Activated CD4-positive, alpha-beta T cell treated with anti-CD3 and anti-CD28 coated beads, Interleukin-2, amount 50 U/mL, for 16 hours (primary cell): ENCODE measurements at regions not wholly inside any gene's neighbourhood (a gene's known extent, or its start where the extent isn't known, plus 50 kb on each side); places are given as distances from the start of the nearest gene placed in this dataset.
"Not testable (repeated sequence)": the region's sequence is repeated elsewhere in the genome, so short reads cannot be mapped to it uniquely, and the experiment has no call there.

Experiments
- DNase-seq: peaks from one replicate; pipeline ENCODE4 v3.0.0-alpha.2; 2020

DNA sequence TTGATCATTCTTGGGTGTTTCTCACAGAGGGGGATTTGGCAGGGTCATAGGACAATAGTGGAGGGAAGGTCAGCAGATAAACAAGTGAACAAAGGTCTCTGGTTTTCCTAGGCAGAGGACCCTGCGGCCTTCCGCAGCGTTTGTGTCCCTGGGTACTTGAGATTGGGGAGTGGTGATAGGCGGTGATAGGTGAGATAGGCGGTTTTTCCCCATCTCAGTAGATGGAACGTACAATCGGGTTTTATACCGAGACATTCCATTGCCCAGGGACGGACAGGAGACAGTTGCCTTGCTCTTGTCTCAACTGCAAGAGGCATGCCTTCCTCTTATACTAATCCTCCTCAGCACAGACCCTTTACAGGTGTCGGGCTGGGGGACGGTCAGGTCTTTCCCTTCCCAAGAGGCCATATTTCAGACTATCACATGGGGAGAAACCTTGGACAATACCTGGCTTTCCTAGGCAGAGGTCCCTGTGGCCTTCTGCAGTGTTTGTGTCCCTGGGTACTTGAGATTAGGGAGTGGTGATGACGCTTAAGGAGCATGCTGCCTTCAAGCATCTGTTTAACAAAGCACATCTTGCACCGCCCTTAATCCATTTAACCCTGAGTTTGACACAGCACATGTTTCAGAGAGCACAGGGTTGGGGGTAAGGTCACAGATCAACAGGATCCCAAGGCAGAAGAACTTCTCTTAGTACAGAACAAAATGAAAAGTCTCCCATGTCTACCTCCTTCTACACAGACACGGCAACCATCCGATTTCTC, 86.2 kb downstream of the OR2B2 start:
- not testable (repeated sequence) for DNase-seq

DNA sequence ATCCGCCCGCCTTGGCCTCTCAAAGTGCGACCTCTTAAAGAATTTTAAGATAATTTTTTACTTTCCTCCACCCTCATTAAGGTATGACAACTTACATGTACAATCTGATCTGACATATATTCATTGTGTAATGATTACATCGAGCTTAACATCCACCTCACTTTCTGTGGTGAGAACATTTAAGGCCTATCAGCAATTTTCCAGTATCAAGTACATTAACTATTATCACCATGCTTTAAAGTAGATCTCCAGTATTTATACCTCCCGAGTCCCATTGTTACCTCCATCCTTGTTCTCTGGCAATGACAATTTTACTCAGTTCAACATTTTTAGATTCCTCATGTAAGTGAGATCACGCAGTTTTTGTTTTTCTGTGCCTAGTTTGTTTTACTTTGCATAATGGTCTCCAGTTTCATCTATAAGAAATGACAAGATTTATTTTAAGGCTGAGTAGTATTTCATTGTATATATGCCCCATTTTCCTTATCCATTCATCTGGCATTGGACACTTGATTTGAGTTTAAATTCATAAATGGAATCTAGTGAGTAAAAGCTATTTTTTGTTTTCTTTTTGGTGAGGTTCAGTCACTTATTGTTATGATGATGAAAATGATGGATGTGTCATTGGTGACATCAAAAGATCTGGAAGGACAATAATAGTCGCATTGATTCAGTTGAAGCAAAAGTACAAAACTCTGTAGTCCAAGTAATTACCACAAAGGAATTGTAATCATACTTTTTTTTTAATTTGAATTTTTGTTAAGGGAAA, 87.0 kb downstream of the OR2B2 start:
- DNase-seq, result no peak

DNA sequence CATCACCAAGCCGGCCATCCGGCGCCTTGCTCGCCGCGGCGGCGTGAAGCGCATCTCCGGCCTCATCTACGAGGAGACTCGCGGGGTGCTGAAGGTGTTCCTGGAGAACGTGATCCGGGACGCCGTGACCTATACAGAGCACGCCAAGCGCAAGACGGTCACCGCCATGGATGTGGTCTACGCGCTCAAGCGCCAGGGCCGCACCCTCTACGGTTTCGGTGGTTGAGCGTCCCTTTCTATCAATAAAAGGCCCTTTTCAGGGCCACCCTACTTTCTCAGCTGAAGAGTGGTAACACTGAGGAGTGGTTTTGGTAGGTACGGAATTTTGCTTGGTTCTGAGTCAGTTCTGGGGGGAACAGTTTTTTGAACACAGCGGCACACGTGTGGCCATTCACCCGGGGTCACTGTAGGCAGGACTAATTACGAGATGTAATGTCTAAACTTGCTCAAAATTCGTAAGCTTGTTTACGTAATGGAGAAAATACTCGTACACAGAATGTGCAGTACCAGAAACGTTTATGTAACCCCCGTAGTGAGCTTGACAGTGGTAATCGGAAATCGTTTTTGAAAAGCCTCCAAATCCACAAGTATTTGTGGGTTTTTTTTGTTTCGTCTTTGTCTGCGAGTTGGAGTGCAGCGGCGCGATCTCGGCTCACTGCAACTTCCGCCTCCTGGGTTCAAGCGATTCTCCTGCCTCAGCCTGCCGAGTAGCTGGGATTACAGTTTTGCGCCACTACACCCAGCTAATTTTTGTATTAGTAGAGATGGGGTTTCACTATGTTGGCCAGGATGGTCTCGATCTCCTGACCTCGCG, 87.8 kb downstream of the OR2B2 start:
- DNase-seq, result peak; percentile 88

DNA sequence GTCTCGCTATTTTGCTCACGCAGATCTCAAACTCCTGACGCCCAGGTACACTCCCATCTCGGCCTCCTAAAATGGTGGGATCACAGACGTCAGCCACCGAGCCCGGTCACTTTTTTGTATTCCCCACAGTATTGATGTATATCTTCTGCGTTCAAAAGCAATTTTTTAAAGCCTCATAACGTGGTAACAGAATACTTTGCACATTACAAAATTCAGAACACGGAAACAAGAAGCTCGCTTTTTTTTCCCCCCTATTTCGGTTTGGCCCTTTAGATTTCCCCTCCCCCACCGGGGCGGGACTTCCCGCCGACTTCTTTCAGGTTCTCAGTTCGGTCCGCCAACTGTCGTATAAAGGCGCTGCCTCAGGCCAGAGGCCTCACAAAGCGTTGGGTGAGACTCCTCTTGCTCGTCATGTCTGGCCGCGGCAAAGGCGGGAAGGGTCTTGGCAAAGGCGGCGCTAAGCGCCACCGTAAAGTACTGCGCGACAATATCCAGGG, 88.4 kb downstream of the OR2B2 start:
- peak; percentile 83 for DNase-seq

DNA sequence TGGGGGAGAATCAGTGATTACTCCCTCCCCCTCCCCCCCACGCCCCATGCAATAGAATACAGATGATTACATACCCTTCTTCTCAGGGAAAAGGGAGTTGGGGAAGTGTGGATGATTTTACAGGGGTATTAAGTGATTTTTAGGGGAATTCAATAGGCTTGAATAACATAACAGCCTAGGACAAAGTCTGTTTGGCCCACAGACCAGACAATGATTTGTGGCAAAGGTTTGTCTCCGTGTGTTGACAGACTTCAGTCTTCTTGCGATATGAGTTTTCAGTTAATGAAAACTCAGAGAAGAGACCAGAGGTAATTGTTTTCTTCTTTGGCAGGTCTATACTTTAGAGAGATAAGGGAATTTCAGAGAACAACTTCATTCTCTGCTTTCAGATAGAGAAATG, 95.3 kb downstream of the OR2B2 start:
- DNase-seq, result no peak

DNA sequence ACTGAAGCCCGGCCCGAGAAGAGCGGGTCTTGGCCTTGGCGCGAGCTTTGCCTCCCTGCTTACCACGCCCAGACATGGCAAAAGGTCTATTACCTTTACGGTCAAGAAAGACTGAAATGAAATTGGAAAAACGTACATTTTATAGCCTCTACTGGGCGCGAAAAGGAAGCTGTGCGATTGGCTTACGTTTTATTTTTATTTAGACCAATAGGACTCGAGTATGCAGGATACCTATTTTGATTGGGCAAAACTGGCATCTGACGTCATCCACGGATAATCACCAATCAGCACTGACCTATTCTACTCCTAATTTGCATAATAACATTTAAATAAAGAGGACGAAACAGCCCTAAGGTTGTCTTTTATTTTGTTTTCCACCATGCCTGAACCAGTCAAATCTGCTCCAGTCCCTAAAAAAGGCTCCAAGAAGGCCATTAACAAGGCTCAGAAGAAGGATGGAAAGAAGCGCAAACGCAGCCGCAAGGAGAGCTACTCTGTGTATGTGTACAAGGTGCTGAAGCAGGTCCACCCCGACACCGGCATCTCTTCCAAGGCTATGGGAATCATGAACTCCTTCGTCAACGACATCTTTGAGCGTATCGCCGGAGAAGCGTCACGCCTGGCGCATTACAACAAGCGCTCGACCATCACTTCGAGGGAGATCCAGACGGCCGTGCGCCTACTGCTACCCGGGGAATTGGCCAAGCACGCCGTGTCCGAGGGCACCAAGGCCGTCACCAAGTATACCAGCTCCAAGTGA, 97.4 kb downstream of the OR2B2 start:
- DNase-seq, result peak; percentile 95

DNA sequence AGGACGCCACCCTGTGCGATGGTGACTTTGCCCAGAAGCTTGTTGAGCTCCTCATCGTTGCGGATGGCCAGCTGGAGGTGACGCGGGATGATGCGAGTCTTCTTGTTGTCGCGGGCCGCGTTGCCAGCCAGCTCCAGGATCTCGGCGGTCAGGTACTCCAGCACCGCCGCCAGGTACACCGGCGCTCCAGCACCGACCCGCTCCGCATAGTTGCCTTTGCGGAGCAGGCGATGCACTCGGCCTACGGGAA, 97.9 kb downstream of the OR2B2 start:
- DNase-seq, result not testable (repeated sequence)

DNA sequence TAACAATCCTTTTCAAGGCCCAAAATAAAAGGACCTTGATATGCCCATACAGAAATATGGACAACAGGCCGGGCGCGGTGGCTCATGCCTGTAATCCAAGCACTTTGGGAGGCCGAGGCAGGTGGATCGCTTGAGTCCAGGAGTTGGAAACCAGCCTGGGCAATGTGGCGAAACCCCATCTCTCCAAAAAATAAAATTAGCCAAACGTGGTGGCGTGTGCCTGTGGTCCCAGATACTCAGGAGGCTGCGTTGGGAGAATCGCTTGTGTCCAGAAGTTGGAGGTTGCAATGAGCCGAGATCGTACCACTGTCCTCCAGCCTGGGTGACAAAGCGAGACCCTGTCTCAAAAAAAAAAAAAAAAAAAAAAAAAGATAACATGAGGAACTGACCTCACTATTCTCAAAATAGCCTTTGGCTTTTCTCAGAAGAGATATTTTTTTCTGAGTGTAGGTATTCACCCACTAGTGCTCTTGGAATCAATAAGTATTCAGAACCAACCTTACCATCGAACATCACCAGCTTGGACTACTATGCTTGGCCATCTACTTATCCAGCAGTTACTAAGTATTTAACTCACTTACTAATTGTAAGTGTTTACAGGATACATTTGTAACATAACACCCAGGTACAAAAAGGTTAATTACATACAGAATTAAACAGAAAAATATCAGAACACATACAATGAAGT, 99.2 kb downstream of the OR2B2 start:
- no peak for DNase-seq

DNA sequence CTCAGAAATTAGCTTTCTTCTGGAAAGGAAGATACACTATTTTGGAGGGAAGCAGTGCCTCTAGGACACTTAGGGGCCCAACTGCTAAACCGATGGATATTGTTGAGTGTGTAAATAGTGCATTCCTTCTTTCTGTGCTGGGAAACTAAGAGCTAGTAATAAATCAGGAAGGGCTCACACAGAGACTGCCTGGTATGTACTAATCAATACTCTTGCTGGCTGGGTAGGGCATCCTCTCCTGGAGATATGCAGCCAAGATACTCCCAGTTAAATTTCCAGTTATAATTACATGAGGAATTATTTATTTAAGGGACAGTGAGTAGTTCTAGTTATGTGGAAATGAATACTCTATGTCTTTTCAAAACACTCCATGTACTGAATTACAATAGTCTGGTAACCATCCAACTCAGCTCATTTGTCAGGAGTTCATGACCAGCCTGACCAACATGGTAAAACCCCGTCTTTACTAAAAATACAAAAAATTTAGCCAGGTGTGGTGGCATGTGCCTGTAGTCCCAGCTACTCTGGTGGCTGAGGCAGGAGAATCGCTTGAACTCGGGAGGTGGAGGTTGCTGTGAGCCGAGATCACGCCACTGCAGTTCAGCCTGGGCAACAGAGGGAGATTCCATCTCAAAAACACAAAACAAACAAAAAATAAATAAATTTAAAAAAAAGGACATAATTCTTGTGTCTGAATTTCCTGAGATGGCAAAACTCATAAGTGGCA, 100.0 kb downstream of the OR2B2 start:
- no peak for DNase-seq

DNA sequence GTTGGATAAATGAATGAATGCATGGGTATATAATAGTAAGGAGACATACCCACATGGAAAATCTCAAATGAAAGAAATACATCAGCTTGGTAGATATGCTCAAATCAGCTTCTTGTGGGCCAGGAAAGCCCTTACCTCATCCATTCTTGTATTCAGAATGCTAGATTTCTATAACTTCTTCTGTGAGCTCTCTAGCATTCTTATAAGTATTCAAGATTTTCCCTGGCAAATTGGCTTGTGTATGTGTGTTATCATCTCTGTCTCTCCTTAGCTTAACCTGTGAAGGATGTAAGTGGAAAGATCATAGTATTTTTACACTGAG, 100.8 kb downstream of the OR2B2 start:
- no peak for DNase-seq

DNA sequence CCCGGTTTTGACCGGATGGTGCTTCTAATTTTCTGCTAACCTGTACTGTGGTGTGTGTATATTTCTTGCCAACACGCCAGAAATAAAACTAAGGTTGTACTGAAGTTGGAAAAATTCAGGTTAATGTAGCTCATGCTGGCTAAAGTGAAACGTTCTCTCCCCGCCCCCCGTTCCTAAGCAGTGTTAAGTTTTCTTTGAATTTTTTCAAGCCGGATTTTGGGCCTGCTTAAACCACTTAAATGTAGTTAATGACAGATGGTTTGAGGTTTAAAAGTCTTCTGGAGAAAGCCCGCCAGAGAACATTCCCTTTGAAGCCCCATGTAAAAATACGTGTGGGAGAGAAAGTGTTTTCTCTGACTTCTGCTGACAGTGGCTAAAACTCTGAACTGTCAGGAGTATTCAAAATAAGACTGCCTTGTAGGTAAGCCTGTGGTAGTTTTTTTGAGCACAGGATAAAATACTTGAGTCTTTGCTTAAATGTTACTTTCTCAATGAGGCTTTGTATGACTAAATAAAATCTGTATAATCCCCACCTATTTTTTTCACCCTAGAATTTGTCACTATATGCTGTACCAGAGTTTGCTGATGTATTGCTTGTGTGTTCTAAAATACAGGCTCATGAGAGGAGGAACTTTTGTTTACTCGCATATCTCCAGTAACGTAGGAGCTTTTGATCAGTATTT, 101.3 kb downstream of the OR2B2 start:
- peak; percentile 71 for DNase-seq

DNA sequence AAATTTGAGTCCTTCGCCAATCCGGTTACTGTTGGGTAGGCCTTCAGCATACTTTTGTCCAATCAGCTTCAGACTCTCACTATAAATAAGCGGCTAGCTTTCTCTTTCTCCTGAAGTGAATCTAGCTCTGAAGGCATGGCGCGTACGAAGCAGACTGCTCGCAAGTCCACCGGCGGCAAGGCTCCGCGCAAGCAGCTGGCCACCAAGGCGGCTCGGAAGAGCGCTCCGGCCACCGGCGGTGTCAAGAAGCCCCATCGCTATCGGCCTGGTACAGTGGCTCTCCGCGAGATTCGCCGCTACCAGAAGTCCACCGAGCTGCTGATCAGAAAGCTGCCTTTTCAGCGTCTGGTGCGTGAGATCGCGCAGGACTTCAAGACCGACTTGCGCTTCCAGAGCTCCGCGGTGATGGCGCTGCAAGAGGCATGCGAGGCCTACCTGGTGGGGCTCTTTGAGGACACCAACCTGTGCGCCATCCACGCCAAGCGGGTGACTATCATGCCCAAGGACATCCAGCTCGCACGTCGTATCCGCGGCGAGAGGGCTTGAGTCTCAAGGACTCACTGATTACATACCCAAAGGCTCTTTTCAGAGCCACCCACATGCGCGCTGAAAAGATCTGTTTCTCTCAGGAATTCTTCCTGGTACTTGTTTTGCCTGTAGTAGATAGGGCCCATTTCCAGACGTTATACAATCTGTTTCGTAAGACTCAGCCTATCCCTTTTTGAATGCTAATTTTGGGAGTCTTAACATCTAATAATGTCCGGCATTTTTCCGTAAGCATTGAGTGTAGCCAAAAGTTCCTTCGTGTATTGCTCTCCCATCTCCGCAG, 102.0 kb downstream of the OR2B2 start:
- DNase-seq, result peak; percentile 96

DNA sequence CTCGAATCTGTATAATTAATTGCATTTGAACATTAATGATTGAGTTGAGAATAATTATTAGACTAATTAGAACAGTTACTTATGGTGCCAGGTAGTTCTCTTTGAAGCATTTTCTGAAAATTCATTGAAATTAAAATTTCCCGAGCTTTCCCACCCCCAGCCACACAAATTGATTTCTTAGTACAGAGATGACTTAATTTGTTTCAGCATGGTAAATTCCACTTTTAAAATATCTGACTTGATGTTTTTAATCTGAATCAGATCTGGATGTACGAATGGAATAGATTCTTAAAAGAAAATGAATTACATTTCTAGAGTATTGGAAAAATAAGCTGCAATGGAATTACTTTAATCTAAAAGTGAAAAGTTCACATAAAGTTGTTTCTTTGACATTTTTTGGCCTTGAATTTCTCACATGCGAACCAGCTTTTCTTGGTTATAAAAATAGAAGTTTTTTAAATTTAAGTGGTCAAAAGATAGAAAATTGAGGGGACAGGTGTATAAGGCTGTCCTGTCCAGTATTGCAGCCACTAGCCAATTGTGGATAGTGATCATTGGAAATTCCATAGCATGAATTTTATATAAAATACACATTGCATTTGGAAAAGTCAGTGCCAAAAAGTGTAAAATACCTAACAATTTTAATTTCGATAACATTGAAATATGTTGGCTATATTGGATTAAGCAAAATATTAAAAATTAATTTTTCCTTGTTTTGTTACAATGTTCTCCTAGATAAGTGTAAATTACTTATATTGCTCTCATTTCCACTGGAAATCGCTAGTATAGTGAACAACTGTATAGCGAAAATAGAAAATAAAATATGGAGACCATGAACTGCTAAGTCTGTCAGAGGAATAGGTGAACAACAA, 102.9 kb downstream of the OR2B2 start:
- no peak for DNase-seq

DNA sequence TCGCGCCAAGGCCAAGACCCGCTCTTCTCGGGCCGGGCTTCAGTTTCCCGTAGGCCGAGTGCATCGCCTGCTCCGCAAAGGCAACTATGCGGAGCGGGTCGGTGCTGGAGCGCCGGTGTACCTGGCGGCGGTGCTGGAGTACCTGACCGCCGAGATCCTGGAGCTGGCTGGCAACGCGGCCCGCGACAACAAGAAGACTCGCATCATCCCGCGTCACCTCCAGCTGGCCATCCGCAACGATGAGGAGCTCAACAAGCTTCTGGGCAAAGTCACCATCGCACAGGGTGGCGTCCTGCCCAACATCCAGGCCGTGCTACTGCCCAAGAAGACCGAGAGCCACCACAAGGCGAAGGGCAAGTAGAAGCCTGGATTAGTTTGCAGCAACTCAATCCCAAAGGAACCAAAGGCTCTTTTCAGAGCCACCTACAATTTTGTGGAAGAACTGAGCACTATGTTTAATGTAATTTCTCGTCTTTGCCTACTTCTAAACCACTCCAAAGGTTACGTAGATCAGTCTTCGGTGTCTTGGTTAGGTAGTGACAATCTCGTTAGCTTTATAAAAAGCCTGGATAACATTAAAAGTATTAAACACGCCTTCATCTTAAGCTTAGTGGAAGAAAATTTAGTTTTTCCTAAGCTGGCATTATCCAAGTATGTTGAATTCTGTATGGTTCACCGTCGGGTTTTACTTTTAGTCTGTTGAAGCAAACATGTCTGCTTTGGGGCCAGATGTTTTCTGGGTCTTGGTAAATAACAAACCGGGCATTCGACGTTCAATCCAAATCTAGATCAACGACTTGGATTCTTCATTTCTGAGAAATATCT, 103.7 kb downstream of the OR2B2 start:
- DNase-seq, result peak; percentile 74

DNA sequence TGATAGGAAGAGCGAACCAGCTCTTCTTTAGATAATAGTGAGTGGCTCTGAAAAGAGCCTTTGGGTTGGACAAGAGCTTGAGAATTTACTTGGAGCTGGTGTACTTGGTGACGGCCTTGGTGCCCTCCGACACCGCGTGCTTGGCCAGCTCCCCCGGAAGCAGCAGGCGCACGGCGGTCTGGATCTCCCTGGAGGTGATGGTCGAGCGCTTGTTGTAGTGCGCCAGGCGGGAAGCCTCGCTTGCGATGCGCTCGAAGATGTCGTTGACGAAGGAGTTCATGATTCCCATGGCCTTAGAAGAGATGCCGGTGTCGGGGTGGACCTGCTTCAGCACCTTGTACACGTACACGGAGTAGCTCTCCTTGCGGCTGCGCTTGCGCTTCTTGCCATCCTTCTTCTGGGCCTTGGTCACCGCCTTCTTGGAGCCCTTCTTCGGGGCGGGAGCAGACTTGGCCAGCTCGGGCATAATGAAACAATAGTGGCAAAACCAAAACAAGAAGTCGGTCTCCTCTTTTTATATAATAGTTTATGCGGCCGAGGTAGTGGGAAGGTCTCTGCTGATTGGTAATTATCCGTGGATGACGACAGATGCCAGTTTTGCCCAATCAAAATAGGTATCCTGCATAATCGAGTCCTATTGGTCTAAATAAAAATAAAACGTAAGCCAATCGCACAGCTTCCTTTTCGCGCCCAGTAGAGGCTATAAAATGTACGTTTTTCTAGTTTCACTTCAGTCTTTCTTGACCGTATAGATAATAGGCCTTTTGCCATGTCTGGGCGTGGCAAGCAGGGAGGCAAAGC, 104.6 kb downstream of the OR2B2 start:
- peak; percentile 96 for DNase-seq

DNA sequence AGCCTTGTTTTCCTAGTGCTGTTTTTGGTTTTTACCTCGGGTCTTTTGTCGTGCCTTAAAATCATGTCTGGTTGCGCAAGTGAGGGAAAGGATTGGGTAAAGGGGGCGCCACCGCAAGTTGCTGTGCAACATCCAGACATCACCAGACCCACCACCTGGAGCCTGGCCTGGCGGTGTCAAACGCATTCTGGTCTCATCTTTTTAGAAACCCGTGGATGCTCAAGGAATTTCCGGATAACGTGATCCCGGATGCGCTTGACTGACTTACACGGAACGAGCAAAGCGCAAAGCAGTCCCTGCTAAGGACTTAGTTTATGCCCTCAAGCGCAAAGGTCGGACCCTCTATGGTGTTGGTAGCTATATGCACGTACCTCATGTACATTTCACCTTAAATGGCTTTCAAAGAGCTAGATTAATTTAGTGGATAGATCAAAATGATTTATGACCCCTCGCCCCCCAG, 105.2 kb downstream of the OR2B2 start:
- DNase-seq, result peak; percentile 63

DNA sequence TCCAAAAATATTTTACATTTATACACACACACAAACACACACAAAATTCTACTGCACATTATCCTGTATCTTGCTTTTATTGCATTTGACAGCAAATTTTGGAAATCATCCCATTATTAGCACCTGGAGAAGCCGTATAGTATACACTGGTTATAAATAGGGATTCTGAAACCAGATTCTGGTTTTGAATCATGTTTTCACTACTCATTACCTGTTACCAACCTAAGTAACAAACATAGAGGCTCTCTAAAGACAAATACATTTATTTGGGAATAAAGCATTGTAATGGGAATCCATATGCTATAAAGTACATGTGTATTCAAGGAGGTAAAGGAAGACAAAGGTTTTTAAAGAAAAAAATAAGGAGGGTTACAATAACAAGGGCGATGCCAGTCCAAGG, 106.8 kb downstream of the OR2B2 start:
- no peak for DNase-seq
